ENCODE measurements at regions not wholly inside any gene's neighbourhood (a gene's known extent, or its start where the extent isn't known, plus 50 kb on each side); places are given as distances from the start of the nearest gene placed in this dataset.

DNA sequence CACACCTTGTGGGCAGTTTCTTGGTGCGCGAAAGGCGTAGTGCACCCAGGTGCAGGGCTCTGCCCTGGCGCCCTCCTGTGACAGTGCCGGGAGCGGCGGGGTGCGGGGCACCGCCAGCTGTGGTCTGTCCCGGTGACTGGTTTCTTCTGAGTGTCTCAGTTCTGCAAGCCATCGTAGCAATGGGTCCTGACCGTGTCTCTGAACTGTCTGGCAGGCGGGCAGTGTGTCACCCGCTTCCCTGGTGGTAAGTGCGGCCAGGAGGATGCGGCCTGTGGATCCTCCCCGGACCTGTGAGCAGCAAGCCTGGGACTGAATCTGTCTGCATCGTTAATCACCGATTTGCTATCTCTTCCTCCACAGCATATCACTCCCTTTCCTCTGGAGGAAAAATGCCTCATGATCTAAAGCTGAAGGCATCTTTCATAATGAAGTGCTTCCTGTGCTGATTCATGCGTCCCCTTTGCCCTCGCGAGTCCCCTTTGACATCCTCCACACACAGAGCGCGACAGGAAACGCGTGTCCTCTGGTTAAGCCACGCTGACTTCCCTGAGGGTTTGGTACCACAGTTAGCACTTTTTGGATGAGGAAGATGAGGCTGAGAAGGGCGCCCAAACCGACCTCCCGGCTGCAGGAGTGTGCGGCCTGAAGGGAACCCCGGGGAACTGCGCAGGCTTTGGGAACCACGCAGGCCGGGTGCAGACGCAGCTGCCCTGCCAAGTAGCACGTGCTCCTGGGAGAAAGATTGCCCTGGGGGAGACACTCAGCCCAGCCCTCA, 416.0 kb upstream of the HS6ST1 start:
- Histone ChIP-seq H3K9me3 (ENCODE audit: control insufficient read depth, insufficient read depth, low read depth, low read length) (no peaks in the 10 kb centered on the region), H4K20me1 (ENCODE audit: control insufficient read depth, extremely low read depth, insufficient read depth, low read length) (no peaks in the 10 kb centered on the region), H3K4me1 (ENCODE audit: control insufficient read depth, extremely low read depth, insufficient read depth, low read length) (peaks cover 4% of the 10 kb centered on the region), H3K27me3 (ENCODE audit: control insufficient read depth, insufficient read depth, low read length) (no peaks in the 10 kb centered on the region), H3K4me3 (replicated peaks in 1 of 4; ENCODE audit: control extremely low read depth in 1 of 4, insufficient read depth in 1 of 4, low read depth in 3 of 4, low read length in 4 of 4) (no peak overlapping the region), H3K79me2 (ENCODE audit: control insufficient read depth, insufficient read depth, low read length) (no peaks in the 10 kb centered on the region), H3K36me3 (ENCODE audit: control insufficient read depth, insufficient read depth, low read length) (no peaks in the 10 kb centered on the region), H3K27ac (ENCODE audit: insufficient read depth, low read length) (peak overlapping the region; percentile 15), H3K9ac (ENCODE audit: insufficient read depth, low read length) (no peak overlapping the region), H2AFZ (ENCODE audit: low read length) (no peak overlapping the region), H3K4me2 (ENCODE audit: extremely low read depth, insufficient read depth, low read length) (no peak overlapping the region)
- DNase-seq (ENCODE audit: low read depth in 2 of 2) = peak; percentile 60 to 68
- no peak for TF ChIP-seq CTCF (conservative IDR thresholded peaks at IDR 0.05 in 1 of 2, IDR thresholded peaks at IDR 0.05 in 1 of 2; ENCODE audit: low read depth in 1 of 2, low read length in 2 of 2)

DNA sequence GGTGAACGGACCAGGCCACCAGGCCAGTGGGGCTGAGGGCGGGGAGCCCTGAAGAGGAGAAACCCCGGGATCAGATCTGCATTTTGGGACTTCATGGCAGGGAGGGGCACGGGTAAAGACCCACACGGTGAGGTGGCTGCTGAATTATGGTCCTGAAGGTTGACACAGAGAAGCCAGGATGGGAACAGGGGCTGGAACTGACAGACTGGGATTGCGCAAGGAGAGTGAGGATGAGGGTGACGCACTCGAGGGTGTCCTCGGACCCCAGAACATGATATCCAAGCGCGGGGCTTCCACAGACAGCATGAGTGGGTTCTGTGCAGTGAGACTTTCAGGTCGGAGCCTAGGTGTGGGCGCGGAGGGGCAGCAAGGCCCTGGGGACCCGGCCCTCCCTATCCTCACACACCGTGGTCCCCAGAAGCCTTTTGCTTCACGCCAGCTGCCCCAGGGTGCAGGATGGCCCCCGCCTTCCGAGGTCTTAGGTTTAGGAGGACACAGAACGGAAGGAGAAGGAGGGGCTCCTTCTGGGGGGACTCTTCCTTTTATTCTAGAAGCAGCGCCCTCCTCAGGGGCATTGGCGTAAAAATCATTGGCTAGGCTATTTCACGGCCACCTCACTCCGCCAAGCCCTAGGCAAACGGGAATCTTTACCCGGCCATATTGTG, 416.8 kb upstream of the HS6ST1 start:
- no peak for DNase-seq (ENCODE audit: low read depth in 2 of 2)
- Histone ChIP-seq H3K4me1 (ENCODE audit: control insufficient read depth, extremely low read depth, insufficient read depth, low read length) (peaks cover 4% of the 10 kb centered on the region), H3K4me2 (ENCODE audit: extremely low read depth, insufficient read depth, low read length) (no peak overlapping the region), H3K9me3 (ENCODE audit: control insufficient read depth, insufficient read depth, low read depth, low read length) (no peaks in the 10 kb centered on the region), H3K9ac (ENCODE audit: insufficient read depth, low read length) (no peak overlapping the region), H3K27ac (ENCODE audit: insufficient read depth, low read length) (no peak overlapping the region), H3K79me2 (ENCODE audit: control insufficient read depth, insufficient read depth, low read length) (no peaks in the 10 kb centered on the region), H3K27me3 (ENCODE audit: control insufficient read depth, insufficient read depth, low read length) (no peaks in the 10 kb centered on the region), H4K20me1 (ENCODE audit: control insufficient read depth, extremely low read depth, insufficient read depth, low read length) (no peaks in the 10 kb centered on the region), H3K4me3 (replicated peaks in 1 of 4; ENCODE audit: control extremely low read depth in 1 of 4, insufficient read depth in 1 of 4, low read depth in 3 of 4, low read length in 4 of 4) (no peak overlapping the region), H2AFZ (ENCODE audit: low read length) (no peak overlapping the region), H3K36me3 (ENCODE audit: control insufficient read depth, insufficient read depth, low read length) (no peaks in the 10 kb centered on the region)
- TF ChIP-seq EZH2 (IDR thresholded peaks at IDR 0.05; ENCODE audit: low read length, missing control alignments) (no peak), CTCF (conservative IDR thresholded peaks at IDR 0.05 in 1 of 2, IDR thresholded peaks at IDR 0.05 in 1 of 2; ENCODE audit: low read depth in 1 of 2, low read length in 2 of 2) (no peak)

DNA sequence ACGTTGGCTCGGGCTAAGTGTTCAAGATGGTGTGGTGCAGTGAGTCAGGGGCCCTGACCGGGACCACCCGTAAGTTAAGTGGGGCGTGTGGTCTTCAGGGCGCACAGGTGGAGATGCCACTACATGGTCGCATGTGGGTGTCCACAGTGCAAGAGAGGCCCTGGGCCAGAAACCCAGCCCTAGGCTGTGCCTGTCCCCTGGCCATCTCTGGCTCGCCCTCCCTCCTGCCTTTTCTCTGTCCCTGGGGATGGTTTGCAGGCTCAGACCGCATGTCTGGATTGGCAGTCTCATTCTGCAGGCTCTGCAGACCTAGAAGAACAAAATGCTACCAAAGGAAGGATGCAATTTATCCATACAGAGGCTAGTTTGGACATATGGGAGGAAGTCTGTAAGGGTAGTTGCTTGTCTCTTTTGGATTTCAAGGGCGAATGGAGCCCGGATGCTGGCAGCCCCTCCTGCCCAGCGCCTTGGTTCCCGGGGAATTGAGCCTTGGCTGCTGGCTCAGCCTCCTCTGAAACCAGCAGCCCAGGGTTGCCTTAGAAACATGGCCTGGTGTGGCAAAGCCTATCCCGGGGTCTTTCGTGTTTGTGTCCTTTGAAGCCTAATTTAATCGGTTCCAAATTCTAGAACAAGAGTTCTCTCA, 417.5 kb upstream of the HS6ST1 start:
- H3K4me2 ChIP-seq (ENCODE audit: extremely low read depth, insufficient read depth, low read length) = no peak overlapping the region
- H3K9ac ChIP-seq (ENCODE audit: insufficient read depth, low read length) = no peak overlapping the region
- no peak overlapping the region for H3K27ac ChIP-seq (ENCODE audit: insufficient read depth, low read length)
- no peak for TF ChIP-seq EZH2 (IDR thresholded peaks at IDR 0.05; ENCODE audit: low read length, missing control alignments)
- no peak for TF ChIP-seq CTCF (conservative IDR thresholded peaks at IDR 0.05 in 1 of 2, IDR thresholded peaks at IDR 0.05 in 1 of 2; ENCODE audit: low read depth in 1 of 2, low read length in 2 of 2)
- no peaks in the 10 kb centered on the region for H3K27me3 ChIP-seq (ENCODE audit: control insufficient read depth, insufficient read depth, low read length)
- H4K20me1 ChIP-seq (ENCODE audit: control insufficient read depth, extremely low read depth, insufficient read depth, low read length) = no peaks in the 10 kb centered on the region
- peaks cover 4% of the 10 kb centered on the region for H3K4me1 ChIP-seq (ENCODE audit: control insufficient read depth, extremely low read depth, insufficient read depth, low read length)
- DNase-seq (ENCODE audit: low read depth in 2 of 2) = no peak
- H2AFZ ChIP-seq (ENCODE audit: low read length) = no peak overlapping the region
- H3K4me3 ChIP-seq (replicated peaks in 1 of 4; ENCODE audit: control extremely low read depth in 1 of 4, insufficient read depth in 1 of 4, low read depth in 3 of 4, low read length in 4 of 4) = peak overlapping the region in 1 of 4 experiments; percentile 33
- no peaks in the 10 kb centered on the region for H3K36me3 ChIP-seq (ENCODE audit: control insufficient read depth, insufficient read depth, low read length)
- H3K9me3 ChIP-seq (ENCODE audit: control insufficient read depth, insufficient read depth, low read depth, low read length) = no peaks in the 10 kb centered on the region
- H3K79me2 ChIP-seq (ENCODE audit: control insufficient read depth, insufficient read depth, low read length) = no peaks in the 10 kb centered on the region
